HG03097 (cell line): ENCODE measurements at regions not wholly inside any gene's neighbourhood (a gene's known extent, or its start where the extent isn't known, plus 50 kb on each side); places are given as distances from the start of the nearest gene placed in this dataset.

Experiments used
- ATAC-seq: cut with Tn5 transposase; IDR thresholded peaks from one replicate; pipeline ENCODE4 v1.9.1; 2021; ENCODE audit not compliant: unreplicated experiment, low FRiP score

DNA sequence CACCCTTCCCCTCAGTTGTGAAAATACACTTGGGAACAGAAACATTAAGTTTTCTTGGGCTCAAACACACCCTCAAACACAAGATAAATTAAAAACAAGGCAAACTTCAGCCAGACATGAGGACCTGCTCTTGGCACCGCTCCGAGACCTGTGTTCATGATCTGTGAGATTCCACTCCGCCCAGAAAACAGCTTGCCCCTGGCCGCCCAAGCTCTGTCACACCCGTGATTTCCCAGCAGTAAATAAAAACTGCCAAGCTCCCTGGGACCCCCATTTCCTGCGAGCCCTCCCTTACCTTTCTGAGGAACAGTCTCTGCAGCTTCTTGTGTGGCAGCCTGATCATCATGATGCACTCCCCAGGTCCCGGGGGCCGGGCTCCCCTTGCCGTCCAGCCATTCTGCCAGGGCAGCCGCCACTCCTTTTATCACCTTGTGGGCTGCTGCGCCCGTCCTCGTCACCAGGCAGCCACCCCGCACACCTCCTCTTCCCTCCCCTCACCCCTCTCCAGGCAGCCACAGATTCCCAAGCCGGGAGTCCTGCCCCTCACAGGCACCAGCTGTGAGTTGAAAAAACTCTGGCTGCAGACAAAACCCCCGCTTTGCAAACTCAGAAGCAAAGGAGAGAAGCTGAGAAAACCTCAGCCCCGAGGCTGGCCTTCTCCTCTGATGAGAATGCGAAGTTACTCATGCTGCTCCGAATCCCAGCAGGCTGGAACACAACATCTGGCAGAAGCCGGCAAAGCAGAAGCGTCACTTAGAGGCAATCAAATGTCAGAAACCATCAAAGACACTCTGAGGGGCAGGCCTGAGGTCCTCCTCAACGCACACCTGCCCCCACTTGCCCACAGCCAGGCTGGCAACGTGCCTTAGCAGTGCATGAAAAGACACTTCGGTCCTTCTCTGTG is 130.4 kb upstream of the RPS6KA2 start:
- no peak for ATAC-seq

DNA sequence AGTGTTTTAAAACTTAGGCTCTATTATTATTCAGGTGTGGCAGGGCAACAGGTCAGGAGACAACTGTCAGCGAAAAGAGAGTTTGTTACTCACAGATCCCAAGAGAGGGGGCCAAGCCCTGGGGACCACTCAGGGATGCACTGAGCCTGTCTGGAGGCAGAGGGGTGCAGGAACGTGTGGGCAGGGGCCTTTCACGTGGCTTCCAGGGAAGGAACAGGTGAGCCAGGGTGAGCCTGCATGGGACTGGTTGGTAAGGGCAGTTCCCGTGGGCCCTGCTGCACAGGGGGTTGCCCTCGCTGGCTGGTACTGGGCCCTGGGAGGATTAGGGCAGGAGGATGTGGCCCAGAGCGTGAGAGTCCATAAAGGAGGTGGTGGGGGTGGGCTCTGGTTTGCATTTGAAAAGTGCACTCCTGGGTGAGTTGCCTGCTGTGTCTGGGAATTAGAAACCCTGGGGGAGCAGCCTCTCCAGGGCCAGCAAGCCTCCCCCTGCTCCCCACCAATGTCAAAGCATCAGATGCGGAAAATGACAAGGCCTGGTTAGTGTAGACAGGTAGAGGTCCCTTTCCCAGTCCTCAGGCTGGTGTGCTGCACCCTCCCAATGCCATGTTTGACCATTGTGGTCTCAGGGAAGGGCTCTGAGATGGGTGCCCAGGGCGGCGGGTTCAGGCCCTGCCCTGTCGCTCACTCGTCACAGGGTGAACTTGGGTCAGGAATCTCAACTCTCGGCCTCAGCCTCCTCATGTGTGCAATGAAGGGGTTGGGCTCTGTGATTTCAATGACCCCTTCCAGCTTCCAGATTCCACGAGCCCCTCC is 127.4 kb upstream of the RPS6KA2 start:
- ATAC-seq: no peak

DNA sequence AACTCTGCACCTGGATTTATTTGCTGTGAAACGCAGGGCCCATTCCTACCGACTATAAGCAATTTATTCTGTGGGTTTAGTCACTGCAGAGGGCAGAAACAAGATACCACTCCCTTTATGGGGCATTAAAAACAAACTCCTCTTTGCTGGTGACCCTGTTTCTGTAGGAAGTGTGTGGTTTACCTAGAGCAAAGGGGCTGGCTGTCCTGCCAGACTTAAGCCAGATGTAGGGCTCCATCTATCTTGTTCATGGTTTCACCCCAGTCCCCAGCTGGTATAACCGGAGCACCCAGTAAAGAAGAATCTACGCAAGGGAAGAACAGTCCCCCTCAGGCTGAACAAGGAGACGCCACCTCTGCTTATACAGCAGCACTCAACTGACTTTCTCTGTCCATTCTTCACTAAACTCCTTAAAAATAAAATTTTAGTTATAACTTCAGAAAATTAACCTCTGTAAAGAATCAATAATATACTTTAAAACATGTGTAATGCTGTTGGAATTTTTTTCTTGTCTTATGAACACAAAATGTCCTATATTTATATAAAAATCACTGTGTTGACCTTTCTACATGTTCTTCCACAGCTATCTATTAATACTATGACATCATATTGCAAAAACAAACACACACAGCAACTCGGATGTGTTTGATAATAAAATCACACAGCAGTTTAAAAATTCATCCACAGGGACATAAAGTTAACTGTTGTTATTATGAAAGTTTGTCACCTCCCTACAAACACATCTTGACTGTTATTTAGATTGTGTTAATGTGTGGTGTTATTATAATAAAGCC is 126.1 kb upstream of the RPS6KA2 start:
- ATAC-seq: no peak

DNA sequence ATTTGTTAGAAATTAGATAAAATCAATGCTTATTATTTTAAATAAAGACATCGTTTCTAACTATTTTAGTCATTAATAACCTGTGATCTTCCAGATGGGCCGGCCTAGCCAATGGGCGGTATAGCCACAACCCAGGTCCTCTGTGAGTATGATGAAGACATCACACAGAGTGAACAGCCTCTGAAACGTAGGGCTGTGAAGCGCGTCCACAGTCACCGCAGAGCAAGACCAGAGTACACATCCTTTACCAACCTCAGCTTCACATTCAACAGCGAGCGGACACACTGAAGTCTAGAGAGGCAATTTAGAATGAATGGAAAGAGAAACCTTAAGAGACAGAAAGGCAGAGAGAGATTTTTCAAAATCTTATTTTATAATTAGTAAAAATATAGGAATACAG is 125.0 kb upstream of the RPS6KA2 start:
- peak; percentile 95 for ATAC-seq

DNA sequence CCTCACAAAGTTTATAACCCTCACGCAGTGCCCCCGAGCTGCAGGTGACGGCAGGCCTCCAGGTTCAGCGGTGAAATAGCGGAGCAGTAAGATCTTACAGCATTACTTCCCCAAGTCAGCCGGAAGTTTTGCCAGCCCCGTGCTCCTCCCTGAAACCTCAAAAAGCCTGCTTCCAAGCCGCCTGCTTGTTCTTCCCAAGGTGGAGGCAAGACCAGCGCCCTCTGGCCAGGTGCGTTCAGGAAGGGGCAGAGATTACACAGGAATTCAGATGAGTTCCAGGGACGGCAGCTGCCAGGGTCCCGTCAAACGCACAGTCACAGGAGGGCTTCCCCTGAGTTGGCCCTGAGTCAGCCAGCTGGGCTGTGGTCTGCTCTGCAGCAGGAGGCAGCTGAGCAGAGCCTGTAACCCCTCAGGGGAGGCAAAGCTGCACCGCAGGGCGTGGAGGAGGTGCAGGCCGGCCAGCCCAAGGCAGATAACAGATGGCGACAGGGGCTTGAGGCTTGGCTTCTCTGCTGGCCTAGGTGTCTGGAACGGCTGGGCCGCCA is 124.1 kb upstream of the RPS6KA2 start:
- peak; percentile 88 for ATAC-seq

DNA sequence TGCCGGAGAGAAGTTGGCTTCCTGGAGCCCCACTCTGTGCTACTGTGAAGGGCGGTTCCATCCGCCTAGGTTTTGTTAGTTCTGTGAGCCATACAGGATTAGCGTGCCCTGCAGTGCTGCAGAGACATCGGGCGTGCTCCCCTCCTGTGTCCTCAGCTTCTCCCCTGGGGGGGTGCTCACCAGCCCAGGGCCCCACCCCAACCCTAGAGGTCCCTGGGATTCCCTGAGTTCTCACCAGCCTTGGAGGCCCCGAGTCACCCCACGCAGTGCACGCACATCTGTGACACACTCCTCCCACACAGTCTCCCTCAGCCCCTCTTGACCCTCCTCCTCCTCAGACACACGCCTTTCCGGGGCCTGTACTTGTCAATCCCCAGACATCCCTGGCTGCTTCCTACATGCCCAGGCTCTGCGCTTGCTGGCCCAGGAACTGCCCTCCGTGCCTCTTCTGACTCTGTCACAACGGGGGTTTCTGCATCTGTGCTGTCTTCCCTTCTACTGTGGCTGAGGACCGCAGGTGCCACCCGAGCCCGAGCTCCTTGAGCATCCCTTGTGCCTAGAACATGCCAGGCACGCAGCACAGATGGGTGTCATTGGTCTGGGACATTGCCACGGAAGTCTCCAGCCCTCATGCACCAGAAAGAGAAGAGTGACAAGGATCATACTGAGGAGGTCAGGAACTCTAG is 123.2 kb upstream of the RPS6KA2 start:
- ATAC-seq: no peak

DNA sequence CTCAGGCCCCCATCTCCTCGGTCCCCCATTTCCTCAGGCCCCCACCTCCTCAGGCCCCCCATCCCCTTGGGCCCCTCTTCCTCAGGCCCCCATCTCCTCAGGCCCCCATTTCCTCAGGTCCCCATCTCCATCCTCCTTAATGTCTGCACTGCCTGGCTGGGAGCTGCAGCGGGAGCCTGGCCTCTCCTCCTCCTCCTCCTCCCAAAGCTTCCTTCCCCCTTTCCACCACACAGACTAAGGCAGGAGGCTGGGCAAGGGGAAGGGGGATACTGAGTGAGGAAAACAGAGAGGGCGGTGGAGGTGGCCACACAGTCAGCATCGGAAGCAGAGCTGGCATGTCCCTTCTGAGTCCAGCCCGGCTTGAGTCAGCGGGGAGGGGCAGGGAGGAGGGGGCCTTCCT is 122.6 kb upstream of the RPS6KA2 start:
- no peak for ATAC-seq

DNA sequence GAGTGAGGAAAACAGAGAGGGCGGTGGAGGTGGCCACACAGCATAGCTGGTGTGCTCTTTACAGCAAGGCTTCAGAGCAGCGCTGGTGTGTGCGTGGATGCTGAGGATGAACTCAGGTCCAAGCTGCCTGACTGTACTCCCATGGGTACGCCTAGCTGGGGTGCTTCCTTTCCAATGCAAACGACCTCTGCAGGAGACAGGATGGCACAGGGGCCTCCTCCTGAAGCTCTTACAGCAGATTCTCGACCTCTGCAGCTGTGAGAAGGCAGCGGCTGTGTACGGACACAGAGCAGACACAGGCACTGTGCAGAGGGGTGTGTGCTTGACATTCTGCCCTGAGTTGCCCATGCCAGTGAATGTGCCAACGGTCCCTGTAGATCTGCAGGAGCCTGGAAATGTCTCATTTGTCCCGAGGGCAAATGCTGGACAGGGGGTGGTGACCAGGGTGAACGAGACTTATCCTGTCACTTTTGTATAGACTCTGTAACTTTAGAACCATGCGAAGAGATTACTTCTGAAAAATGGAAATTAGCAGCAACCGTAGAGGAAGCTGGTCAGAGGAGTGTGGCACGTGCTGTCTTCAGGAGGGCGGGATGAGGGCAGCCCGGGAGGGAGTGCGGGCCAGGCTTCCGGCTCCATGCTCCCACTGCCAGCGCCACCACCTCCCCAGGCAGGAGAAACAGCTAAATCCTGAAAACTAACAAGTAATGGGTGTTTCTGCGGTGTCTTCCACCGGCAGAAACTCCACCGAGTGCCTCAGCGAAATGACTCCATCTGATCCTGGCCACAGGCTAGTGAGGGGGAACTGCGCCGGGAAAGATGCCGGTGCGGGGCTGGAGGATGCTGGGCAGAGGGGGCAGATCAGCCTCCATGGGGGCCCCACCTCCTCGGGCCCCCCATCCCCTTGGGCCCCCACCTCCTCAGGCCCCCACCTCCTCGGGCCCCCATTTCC is 120.9 kb upstream of the RPS6KA2 start:
- no peak for ATAC-seq

DNA sequence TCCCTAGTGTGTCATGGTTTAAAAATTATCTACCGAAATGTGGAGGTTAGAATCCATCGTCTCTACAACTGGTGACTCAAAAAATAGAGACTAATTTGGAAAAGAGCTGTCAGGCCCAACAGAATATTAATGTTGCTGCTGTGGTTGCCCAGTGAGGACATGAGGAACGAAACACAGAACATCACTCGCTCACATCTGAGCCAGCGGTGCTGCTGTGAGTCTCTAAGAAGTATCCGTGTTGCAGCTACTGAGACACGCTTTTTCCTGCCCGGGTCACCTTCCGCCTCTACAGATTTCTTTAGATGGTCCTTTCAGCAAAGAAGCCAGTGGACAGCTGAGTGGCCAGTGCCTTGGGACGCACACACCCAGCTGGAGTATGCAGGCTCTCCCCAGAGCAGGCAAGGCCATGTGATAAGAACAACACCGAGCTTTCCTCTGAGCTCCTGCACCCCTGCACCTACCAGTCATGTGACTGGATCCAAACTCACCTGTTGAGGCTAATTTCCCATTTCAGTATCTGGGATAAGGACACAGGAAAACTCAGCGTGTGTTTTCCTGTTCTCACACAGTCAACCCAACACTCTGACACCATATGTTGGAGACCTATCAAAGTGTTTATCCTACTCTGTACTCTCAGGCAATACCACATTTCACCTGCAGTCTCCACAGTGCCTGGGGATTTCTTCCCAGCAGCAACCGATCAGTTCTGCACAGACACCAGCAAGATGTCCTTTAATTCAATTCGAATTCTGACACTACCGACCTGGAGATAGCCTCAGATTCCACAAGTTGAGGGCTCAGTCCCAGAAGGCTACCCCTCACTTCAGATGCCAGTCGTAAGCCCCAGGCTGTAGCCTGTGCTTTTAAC is 119.0 kb upstream of the RPS6KA2 start:
- no peak for ATAC-seq

DNA sequence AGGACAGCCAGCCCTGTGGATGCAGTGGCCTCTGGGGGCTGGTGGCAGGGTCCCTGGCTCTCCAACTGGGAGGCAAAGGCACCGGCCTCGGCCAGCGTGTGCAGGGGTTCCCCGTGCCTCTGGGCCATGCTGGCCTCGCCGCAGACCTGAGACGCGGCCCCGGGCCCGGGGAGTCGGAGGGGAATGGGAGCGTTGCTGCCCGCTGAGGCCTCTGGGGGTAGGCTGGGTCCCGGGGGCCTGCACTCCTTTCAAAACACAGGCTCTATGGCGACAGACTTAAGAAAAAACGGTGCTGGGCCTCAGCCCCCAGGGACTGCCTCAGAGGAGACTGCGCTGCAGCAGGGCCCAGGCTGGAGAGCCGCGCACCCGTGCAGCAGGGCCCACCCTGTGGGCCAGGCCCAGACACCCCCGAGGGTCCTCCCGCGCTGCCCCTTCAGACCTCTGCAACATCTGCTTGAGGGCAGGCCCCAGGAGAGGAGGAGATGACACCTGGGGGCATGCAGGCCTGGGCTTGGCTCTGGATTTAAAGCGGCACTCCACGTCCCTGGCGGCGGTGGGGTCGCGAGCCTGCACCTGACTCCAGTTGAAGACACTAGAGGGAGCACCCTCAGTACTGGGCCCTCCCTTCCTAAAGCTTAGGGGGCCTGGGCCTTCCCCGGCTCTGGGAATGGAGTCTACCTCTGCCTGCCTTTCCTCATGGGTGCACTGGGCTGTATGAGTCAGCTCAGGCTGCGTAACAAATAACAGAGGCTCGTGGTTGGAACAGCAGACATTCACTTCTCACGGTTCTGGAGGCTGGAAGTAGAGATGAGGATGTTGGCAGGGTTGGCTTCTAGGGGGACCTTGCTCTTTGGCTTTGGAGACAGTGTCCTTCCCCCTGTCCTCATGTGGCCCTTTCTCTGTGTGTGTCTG is 117.4 kb upstream of the RPS6KA2 start:
- ATAC-seq: no peak

DNA sequence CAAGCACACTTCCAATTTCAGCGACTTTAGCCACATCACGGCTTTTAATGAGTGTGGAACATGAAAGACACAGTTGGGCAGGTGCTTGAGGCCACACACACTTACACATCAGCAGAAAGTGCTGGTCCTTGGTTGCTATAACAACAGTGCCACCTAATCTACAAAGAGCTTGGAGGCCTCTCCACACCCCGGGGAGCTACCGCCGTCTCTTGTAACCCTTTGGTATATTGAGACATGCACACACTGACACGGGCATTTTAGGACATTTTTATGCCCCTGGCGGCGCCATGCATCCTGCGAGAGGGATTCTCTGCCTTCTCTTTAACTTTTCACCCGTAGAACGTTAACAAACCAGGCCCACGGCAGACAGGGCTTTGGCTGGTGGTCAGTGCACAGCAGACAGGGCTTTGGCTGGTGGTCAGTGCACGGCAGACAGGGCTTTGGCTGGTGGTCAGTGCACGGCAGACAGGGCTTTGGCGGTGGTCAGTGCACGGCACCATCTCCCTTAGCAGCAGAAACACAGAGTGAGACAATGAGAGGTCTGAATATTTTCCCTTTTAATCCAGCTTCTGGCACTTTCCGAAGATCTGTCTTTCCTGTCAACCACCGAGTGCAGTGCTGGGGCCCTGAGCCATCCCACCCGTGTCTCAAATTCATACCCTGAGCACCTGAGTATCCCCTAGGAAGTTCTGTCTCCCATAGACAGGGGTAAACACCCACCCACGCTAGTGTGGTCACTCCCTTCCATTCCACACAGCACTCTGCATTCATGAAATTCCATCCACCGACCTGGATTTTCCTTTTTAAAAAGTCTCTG is 116.6 kb upstream of the RPS6KA2 start:
- no peak for ATAC-seq

DNA sequence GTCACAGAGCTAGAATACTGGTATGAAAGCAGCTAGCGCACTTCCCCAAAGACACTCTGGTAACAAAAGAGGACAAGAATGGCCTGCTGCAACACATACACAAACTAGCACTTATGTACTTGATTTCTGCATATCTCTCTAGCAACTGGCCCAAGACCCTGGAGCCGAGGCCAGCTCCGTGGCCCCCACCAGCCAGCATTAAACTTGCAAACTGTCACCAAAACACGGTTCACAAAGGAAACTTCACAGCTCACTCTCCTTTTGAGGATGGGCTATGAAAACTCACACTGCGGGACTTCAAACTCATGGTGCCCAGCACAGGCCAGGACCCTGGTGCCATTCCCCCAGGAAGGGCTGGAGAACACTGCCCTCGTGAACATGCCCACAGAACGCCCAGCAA is 115.9 kb upstream of the RPS6KA2 start:
- ATAC-seq: no peak

DNA sequence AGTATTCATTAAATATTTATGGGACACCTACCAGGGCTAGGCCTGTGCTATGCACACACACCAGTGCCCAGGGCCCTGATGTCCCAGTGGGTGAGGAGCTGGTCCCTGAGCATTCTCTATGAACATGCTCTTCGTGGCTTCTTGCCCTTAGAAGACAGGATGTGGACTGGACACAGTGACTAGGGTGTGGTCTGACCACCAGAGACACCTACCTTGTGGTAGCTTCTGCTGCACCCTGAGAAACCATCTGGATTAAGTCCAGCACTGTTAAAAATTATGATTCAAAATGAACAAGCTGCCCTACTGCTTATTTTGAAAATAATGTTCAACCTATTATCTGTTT is 112.9 kb upstream of the RPS6KA2 start:
- no peak for ATAC-seq

DNA sequence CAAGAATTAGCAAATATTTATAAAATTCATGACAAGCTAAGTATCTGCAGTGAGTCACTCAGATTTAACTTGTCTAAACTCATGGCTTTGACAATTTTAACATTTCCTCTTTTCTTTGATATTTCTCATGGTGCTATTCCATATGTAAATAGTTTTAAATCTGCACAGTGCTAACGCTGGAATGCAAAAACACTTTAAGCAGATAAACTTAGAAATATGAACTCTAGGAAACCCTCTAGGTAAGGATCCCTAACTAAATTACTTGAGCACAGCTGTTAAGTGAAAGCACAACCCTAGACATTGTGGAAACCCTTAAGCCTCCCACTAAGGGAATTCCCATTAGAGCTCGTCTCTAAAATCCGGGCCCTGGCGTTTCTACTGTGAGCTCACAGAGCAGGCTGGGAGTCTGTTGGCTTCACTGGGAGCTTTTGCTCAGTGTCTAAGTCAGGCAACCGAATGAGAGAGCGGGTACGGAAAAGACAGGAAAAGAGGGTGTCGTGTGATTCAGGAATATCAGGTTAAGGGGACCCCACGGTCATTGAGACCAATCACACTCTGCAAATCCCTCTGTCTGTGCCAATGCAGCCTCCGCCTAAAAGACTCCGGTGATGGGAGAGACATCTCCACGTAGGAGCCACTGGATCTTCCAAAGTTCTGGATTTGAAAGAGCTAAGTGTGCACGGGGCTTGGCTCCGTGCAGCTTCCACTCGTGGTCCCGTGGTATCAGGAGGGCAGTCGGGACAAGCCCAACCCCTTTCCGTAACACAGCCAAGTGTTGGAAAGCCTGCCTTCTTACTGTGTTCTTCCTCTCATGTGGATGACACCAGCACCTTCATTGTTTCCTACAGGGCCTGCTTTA is 112.3 kb upstream of the RPS6KA2 start:
- no peak for ATAC-seq

DNA sequence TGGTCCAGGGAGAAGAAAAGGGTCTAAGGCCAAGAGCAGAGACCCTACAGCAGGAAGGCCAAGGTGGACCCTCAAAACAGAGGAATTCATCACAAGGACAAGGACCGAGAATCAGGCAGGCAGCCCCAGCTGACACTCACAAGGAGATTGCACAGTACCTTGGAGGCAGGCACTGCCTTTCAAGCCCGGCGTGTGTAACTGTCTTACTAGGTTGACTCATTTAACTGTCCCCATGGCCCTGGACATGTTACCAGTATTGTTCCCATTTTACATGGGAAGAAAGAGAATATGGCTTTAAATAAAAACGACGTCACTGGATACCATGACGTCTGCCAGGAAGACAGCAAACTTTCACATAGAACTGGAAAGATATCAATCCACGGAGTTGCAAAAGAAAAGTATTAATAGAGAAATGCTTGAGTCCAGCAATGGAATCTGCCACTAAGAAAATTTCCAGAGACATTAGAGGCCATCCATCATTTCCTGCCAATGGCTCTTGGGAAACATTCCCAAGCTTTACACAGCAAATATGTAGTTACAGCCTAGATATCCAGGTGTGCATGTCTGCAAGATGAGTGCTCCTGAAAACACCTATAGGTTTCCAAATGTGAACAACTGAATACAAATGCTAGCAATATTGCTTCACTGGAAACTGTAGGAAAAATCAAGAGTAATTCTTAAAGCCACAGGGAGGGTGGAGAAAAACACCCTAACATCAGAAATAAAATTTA is 111.5 kb upstream of the RPS6KA2 start:
- ATAC-seq: no peak
